Caco-2 (cell line): ENCODE measurements at regions not wholly inside any gene's neighbourhood (a gene's known extent, or its start where the extent isn't known, plus 50 kb on each side); places are given as distances from the start of the nearest gene placed in this dataset.

Experiments
- BruUV-seq: library from RNA; stranded (reverse); fragments of 400-500 nt; replicated peaks from 2 replicates; lab custom pipeline; 2021; lab: Mats Ljungman, UMichigan
- CTCF ChIA-PET: fragments of 300-600 bp; sonication (Branson Sonifier 250); formaldehyde crosslinking; loops from one replicate; lab custom pipeline; 2022; ENCODE audit warnings: antibody characterized with exemption; lab: Charles Lee
- POLR2A ChIA-PET: fragments of 300-600 bp; sonication (Branson Sonifier 250); formaldehyde crosslinking; loops from one replicate; lab custom pipeline; 2022; ENCODE audit warnings: antibody characterized with exemption; lab: Charles Lee
- DNase-seq, 2 experiments: peaks; one replicate each; pipeline versions ENCODE4 v3.0.0 to v3.0.0-alpha.2; 2020 to 2022
- H3K27me3 ChIP-seq: replicated peaks from 2 replicates; pipeline ENCODE4 v1.6.0; 2011; ENCODE audit warnings: low read length; ENCODE audit not compliant: control insufficient read depth, insufficient read depth
- H3K36me3 ChIP-seq: 2 replicates; pipeline ENCODE4 v1.5.1; 2011; ENCODE audit warnings: low read length; ENCODE audit not compliant: control insufficient read depth, insufficient read depth
- H3K4me1 ChIP-seq: fragments of 250-450 bp; sonication (Bioruptor Pico); 2 replicates; pipeline ENCODE4 v1.5.1; 2020; ENCODE audit warnings: mild to moderate bottlenecking
- H3K4me3 ChIP-seq: 2 replicates; pipeline ENCODE4 v1.5.1; 2011; ENCODE audit warnings: low read depth, mild to moderate bottlenecking, control low read depth, low read length
- H3K9me3 ChIP-seq: fragments of 250-450 bp; sonication (Bioruptor Pico); 2 replicates; pipeline ENCODE4 v1.5.1; 2020; ENCODE audit warnings: mild to moderate bottlenecking, moderate library complexity
- H3K27ac Mint-ChIP-seq: one replicate; pipeline ENCODE4 v1.8.0; 2022; ENCODE audit warnings: mixed read lengths; ENCODE audit not compliant: unreplicated experiment
- H3K27me3 Mint-ChIP-seq: one replicate; pipeline ENCODE4 v1.8.0; 2022; ENCODE audit warnings: mixed read lengths; ENCODE audit not compliant: insufficient read depth, unreplicated experiment
- H3K36me3 Mint-ChIP-seq: one replicate; pipeline ENCODE4 v1.8.0; 2022; ENCODE audit warnings: mild to moderate bottlenecking, mixed read lengths; ENCODE audit not compliant: insufficient read depth, unreplicated experiment
- H3K4me1 Mint-ChIP-seq: one replicate; pipeline ENCODE4 v1.8.0; 2022; ENCODE audit warnings: low read depth, mixed read lengths; ENCODE audit not compliant: unreplicated experiment
- H3K4me3 Mint-ChIP-seq: one replicate; pipeline ENCODE4 v1.8.0; 2022; ENCODE audit warnings: mild to moderate bottlenecking, moderate library complexity, mixed read lengths; ENCODE audit not compliant: unreplicated experiment
- H3K9me3 Mint-ChIP-seq: one replicate; pipeline ENCODE4 v1.8.0; 2022; ENCODE audit warnings: mixed read lengths; ENCODE audit not compliant: unreplicated experiment
- intact Hi-C: fragments of 100-400 bp; cut with micrococcal nuclease; formaldehyde crosslinking; loops from one replicate; pipeline ENCODE4 v1.10.0; 2022; ENCODE audit not compliant: unreplicated experiment
- TF ChIP-seq, protein P1 (sequence below), 2 experiments: fragments of 200-600 bp in 1 of 2; IDR thresholded peaks; 1 replicate in 1 of 2; 2 replicates in 1 of 2; pipeline versions ENCODE4 v1.5.1 to v1.8.0; 2011 to 2022; ENCODE audit warnings: antibody characterized with exemption in 1 of 2, control low read depth in 1 of 2, inconsistent platforms in 1 of 2, low read depth in 1 of 2, low read length in 1 of 2, mild to moderate bottlenecking in 1 of 2, moderate library complexity in 1 of 2; ENCODE audit not compliant: insufficient read depth in 1 of 2, severe bottlenecking in 1 of 2, unreplicated experiment in 1 of 2

GRCh38 chr12:115650026-115650425 is 627.5 kb downstream of the MED13L start:
- no TSS peak for BruUV-seq
- peaks cover 5% of the 10 kb centered on the region; the same call in 1 of the 2 replicates for H3K4me1 ChIP-seq
- intact Hi-C loops, result no loop called here
- H3K36me3 ChIP-seq, result no peaks in the 10 kb centered on the region
- POLR2A ChIA-PET, result no interaction called here
- TF ChIP-seq, protein P1, sequence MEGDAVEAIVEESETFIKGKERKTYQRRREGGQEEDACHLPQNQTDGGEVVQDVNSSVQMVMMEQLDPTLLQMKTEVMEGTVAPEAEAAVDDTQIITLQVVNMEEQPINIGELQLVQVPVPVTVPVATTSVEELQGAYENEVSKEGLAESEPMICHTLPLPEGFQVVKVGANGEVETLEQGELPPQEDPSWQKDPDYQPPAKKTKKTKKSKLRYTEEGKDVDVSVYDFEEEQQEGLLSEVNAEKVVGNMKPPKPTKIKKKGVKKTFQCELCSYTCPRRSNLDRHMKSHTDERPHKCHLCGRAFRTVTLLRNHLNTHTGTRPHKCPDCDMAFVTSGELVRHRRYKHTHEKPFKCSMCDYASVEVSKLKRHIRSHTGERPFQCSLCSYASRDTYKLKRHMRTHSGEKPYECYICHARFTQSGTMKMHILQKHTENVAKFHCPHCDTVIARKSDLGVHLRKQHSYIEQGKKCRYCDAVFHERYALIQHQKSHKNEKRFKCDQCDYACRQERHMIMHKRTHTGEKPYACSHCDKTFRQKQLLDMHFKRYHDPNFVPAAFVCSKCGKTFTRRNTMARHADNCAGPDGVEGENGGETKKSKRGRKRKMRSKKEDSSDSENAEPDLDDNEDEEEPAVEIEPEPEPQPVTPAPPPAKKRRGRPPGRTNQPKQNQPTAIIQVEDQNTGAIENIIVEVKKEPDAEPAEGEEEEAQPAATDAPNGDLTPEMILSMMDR (IDR thresholded peaks at IDR 0.05; ENCODE audit: insufficient read depth in 1 of 2, low read depth in 1 of 2, low read length in 1 of 2, severe bottlenecking in 1 of 2, unreplicated experiment in 1 of 2), result no peak
- DNase-seq, result no peak
- 0 out of 2 replicates have a peak, but pooled peaks cover 4% of the 10 kb centered on the region for H3K9me3 ChIP-seq
- H3K27me3 Mint-ChIP-seq, result no peaks in the 10 kb centered on the region
- no peaks in the 10 kb centered on the region for H3K4me1 Mint-ChIP-seq
- H3K36me3 Mint-ChIP-seq, result no peaks in the 10 kb centered on the region
- H3K4me3 Mint-ChIP-seq, result no peak overlapping the region
- no peaks in the 10 kb centered on the region for H3K9me3 Mint-ChIP-seq
- no peak overlapping the region for H3K27ac Mint-ChIP-seq
- no peaks in the 10 kb centered on the region for H3K27me3 ChIP-seq
- H3K4me3 ChIP-seq, result no peak overlapping the region
- CTCF ChIA-PET, result no interaction called here

DNA sequence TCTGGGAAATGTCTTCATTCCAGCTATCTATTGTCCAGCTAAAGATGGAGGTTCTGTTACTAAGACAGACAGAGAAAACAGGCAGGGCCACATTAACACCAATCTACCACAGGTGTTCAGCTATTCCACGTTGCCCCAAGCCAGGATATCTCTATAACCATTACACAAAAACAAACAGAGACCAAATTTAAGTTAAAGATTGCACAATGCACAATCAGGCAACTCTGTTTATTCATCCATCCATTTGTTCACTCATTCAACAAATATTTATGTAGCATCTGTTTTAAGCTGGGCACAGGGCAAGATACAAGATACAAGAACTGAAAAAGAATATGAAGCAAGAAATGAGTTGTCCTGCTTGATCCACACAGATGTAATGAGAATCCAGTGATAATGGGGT is 629.0 kb downstream of the MED13L start:
- ChIA-PET CTCF (no interaction called here), POLR2A (no interaction called here)

DNA sequence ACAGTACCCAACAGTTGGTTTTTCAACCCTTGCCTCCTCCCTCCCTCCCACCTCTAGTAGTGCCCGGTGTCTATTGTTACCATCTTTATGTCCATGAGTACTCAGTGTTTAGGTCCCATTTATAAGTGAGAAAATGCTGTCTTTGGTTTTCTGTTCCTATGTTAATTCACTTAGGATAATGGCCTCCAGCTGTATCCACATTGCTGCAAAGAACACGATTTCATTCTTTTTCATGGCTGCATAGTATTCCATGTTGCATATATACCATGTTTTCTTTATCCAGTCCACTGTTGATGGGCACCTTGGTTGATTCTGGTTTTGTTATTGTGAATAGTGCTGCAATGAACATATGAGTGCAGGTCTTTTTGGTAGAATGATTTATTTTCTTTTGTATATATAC is 631.3 kb downstream of the MED13L start:
- ChIA-PET CTCF (no interaction called here), POLR2A (no interaction called here)
- Histone ChIP-seq H3K9me3 (0 out of 2 replicates have a peak, but pooled peaks cover 4% of the 10 kb centered on the region), H3K4me3 (no peak overlapping the region), H3K4me1 (peaks cover 5% of the 10 kb centered on the region; the same call in 1 of the 2 replicates), H3K36me3 (no peaks in the 10 kb centered on the region), H3K27me3 (no peaks in the 10 kb centered on the region)
- intact Hi-C loops, result loop anchor here (5.0 kb wide), 1 partner anchor 106 kb away; no protein-coding TSS in a partner anchor
- Mint-ChIP-seq H3K4me3 (no peak overlapping the region), H3K36me3 (no peaks in the 10 kb centered on the region), H3K9me3 (no peaks in the 10 kb centered on the region), H3K27ac (no peak overlapping the region), H3K4me1 (no peaks in the 10 kb centered on the region), H3K27me3 (peaks cover 4% of the 10 kb centered on the region)
- DNase-seq, result no peak
- BruUV-seq, result no TSS peak
- TF ChIP-seq, protein P1 (IDR thresholded peaks at IDR 0.05; ENCODE audit: insufficient read depth in 1 of 2, low read depth in 1 of 2, low read length in 1 of 2, severe bottlenecking in 1 of 2, unreplicated experiment in 1 of 2), result no peak

More for the DNA sequence above, 629.0 kb downstream of the MED13L start:
- no peaks in the 10 kb centered on the region for H3K36me3 ChIP-seq
- H3K27me3 ChIP-seq, result no peaks in the 10 kb centered on the region
- H3K4me3 ChIP-seq, result no peak overlapping the region
- Mint-ChIP-seq H3K36me3 (no peaks in the 10 kb centered on the region), H3K4me1 (no peaks in the 10 kb centered on the region), H3K27ac (no peak overlapping the region), H3K4me3 (no peak overlapping the region), H3K9me3 (no peaks in the 10 kb centered on the region), H3K27me3 (no peaks in the 10 kb centered on the region)
- TF ChIP-seq, protein P1 (IDR thresholded peaks at IDR 0.05; ENCODE audit: insufficient read depth in 1 of 2, low read depth in 1 of 2, low read length in 1 of 2, severe bottlenecking in 1 of 2, unreplicated experiment in 1 of 2), result no peak
- no peak for DNase-seq
- intact Hi-C loops, result loop anchor here (5.0 kb wide), 1 partner anchor 104 kb away; no protein-coding TSS in a partner anchor
- no TSS peak for BruUV-seq
- H3K4me1 ChIP-seq, result peaks cover 5% of the 10 kb centered on the region; the same call in 1 of the 2 replicates
- 0 out of 2 replicates have a peak, but pooled peaks cover 4% of the 10 kb centered on the region for H3K9me3 ChIP-seq
